HPDE6-E6E7 (cell line): ENCODE measurements at regions not wholly inside any gene's neighbourhood (a gene's known extent, or its start where the extent isn't known, plus 50 kb on each side); places are given as distances from the start of the nearest gene placed in this dataset.

Experiments
- DNase-seq: peaks from one replicate; pipeline ENCODE4 v3.0.0; 2011; ENCODE audit warnings: missing footprints; ENCODE audit errors: extremely low spot score

GRCh38 chr6:33923857-33924514 is 120.2 kb upstream of the MLN start:
- no peak for DNase-seq

- no peak for DNase-seq
Observed at GRCh38 chr6:33921745-33922144, 117.9 kb upstream of the MLN start.

- no peak for DNase-seq
Observed at GRCh38 chr6:33918175-33918695, 114.4 kb upstream of the MLN start.

DNA sequence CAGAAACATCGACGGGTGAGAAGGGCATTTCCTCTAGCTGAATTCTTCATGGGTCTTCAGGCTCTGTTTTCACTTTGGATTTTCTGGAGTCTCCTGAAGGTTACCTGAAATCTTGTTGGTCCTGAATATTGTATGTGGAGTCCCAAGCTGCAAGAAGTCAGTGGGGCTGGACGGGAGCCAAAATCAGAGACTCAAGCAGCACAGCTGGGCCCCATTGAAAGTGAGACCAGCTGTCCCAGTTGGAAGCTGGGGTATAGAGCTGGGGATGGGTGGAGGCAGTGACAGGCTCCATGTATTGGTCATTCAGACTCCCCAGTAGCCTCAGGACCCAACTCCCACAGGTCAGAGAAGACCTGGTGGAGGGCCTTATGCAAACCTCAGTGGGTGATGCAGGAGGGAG is 111.3 kb upstream of the MLN start:
- no peak for DNase-seq

- no peak for DNase-seq
Observed at GRCh38 chr6:33914645-33915044, 110.8 kb upstream of the MLN start.

- DNase-seq, result no peak
Observed at GRCh38 chr6:33912195-33912594, 108.4 kb upstream of the MLN start.

DNA sequence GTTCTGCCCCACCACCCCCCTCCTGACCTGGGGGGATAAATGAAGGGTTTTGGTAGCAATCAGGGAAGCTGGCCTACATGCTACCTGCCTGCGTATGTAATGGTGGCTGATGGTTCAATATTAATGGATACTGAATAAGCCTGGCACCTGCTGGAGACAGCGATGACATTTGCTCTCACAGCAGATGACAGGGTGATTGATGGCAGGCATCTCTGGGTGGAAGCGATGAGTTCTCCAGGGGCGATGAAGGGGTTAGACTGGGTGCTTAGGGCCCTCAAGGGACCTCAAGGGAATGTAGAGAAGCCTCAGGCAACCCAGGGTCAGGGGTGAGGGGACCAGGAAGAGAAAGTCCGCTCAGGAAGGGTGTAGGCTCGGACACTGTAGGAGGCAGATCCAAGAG is 107.7 kb upstream of the MLN start:
- DNase-seq, result no peak

DNA sequence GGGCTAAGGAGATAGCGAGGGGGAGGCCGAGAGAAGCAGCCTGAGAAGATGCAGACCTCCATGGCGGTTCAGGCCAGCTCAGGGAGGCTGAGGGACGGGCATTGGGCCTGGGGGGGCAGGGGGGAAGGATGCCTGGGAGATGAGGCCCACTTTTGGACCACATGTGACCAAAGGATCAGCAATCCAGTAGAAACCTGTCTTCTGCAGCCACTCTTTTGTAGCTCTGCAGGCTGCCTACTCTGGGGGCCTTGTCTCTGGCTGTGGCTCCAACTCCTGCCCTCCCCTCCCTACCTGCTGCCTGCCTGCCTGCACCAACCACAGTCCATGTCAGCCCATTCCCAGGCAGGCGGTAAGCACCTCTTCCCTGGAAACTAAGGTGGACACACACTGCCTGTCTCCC is 106.8 kb upstream of the MLN start:
- no peak for DNase-seq

- DNase-seq, result no peak
Observed at GRCh38 chr6:33909737-33910136, 105.9 kb upstream of the MLN start.

DNA sequence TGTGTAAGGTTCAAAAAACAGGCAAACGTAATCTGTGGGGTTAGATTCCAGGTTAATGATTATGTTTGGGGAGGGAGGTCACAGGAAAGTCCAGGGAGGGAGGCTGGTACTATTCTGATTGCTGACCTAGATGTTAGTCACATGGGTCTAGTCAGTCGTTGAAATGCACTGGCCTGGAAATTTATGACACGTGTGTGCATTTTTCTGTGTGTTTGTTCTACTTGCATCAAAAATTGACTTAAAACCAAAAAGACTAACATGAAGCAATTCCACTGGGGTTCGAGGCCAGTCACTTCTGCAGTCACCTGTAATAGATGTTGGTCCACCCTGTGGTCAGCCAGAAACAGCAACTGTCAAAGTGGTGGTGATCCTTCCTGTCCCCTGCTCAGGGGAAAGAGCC is 104.2 kb upstream of the MLN start:
- DNase-seq, result no peak

- no peak for DNase-seq
Observed at GRCh38 chr6:33907227-33907626, 103.4 kb upstream of the MLN start.

DNA sequence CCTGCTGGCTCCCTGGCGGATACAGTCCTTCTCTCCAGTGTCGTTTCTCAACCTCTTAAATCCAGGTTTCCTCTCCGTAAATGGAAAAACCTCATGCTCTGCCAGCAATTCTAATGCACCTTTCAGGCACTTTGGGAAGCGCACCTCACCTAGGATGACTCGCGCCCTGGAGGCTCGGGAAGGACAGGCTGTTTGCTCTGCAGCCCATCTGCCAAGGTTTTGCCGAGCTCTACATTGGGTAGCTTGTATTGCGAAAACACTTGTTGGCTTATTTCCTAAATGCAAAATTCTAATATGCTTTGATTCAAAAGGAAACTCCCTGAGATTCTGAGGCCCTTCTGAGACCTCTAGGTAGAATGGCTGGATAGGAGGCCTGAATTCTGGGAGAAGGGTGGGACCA is 102.6 kb upstream of the MLN start:
- no peak for DNase-seq

DNA sequence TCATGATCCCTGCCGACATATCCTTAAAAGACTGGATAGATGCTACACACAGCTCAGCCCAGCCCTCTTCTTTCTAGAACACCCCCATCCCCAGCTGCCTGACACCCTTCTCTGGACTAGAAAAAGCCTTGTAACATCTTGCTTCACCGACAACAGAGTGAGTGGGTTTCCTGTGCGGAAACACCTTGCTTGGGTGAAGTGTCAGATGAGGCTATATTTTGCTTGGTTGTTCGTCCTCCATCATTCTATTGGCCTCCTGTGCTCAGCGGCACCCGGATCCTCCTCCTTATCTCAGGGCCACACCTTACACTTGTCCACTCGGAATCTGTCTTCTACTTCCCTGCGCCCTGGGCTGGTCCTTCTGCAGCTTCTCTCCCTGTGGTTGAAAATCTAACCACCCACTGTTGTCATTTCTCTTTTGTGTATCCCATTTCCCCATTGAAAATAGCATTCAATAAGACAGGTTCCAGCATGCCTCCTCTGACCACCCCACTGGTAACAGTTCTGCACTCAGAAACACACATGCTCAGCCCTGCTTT is 101.3 kb upstream of the MLN start:
- DNase-seq, result no peak

- DNase-seq, result no peak
Observed at GRCh38 chr6:33904747-33905065, 100.9 kb upstream of the MLN start.

- DNase-seq, result no peak
Observed at GRCh38 chr6:33904050-33904746, 100.4 kb upstream of the MLN start.

DNA sequence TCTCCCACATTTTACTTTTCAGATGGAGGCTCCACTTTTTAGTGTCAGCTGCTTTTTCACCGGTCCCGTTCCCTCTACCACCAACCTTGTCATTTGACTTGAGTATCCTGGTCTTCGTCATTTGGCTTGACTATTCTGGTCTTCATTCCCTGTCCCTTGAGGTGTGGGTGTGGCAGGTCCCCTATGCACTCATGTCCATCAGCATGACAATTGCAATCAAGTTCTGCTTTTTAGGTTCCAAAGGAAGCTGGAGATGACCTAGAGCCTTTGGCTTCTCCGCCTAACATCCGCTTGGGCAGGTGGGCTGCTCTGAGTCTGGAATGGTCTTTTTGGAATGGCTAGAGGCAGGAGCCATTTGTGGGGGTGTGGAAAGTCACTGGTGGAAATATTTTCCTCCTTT is 99.8 kb upstream of the MLN start:
- no peak for DNase-seq

DNA sequence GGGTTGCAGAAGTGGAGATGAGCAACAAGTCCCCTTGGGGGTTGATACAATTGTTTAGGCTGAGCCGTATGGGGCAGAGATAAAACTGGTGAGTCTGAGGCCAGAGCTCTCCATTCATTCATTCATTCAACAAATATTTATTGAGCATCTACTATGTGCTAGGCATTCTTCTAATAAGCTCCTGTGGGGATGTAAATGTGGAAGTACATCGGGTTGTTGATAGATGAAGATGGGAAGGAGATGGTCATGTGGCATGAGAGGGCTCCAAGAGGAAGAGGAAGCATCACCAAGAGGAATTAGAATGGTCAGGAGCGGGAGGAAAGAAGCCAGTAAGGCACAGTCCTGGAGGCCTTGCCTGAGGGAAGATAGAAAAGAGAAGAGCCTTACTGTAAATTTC is 98.7 kb upstream of the MLN start:
- no peak for DNase-seq

GRCh38 chr6:33901822-33902456 is 98.1 kb upstream of the MLN start:
- no peak for DNase-seq

- no peak for DNase-seq
Observed at GRCh38 chr6:33898771-33899170, 95.0 kb upstream of the MLN start.

GRCh38 chr6:33897189-33897780 is 93.5 kb upstream of the MLN start:
- no peak for DNase-seq

- DNase-seq, result no peak
Observed at GRCh38 chr6:33896391-33897188, 92.8 kb upstream of the MLN start.

GRCh38 chr6:33895988-33896387 is 92.2 kb upstream of the MLN start:
- DNase-seq, result no peak
